Endothelial cell (in vitro differentiated cells): ENCODE measurements at regions not wholly inside any gene's neighbourhood (a gene's known extent, or its start where the extent isn't known, plus 50 kb on each side); places are given as distances from the start of the nearest gene placed in this dataset.

ENCODE experiments used
- DNase-seq: peaks from one replicate; pipeline ENCODE4 v3.0.0; 2021; ENCODE audit warnings: low spot score
- H3K27ac Mint-ChIP-seq: one replicate; pipeline ENCODE4 v1.8.0; 2021; ENCODE audit warnings: mixed read lengths, inconsistent platforms; ENCODE audit not compliant: unreplicated experiment
- H3K27me3 Mint-ChIP-seq: one replicate; pipeline ENCODE4 v1.8.0; 2021; ENCODE audit warnings: mild to moderate bottlenecking, moderate library complexity, mixed read lengths, inconsistent platforms; ENCODE audit not compliant: unreplicated experiment
- H3K36me3 Mint-ChIP-seq: one replicate; pipeline ENCODE4 v1.8.0; 2021; ENCODE audit warnings: mild to moderate bottlenecking, low read depth, mixed read lengths, inconsistent platforms; ENCODE audit not compliant: unreplicated experiment
- H3K4me1 Mint-ChIP-seq: one replicate; pipeline ENCODE4 v1.8.0; 2021; ENCODE audit warnings: mild to moderate bottlenecking, mixed read lengths, inconsistent platforms; ENCODE audit not compliant: unreplicated experiment
- H3K4me3 Mint-ChIP-seq: one replicate; pipeline ENCODE4 v1.8.0; 2021; ENCODE audit warnings: mild to moderate bottlenecking, mixed read lengths, inconsistent platforms; ENCODE audit not compliant: unreplicated experiment
- H3K9me3 Mint-ChIP-seq: one replicate; pipeline ENCODE4 v1.8.0; 2021; ENCODE audit warnings: mixed read lengths, inconsistent platforms; ENCODE audit not compliant: unreplicated experiment
- CTCF ChIP-seq: fragments of 200-600 bp; sonication (generic); IDR thresholded peaks from one replicate; pipeline ENCODE4 v1.5.0; 2021; ENCODE audit warnings: antibody characterized with exemption; ENCODE audit not compliant: unreplicated experiment

- DNase-seq = no peak
- Mint-ChIP-seq H3K27me3 (no peaks in the 10 kb centered on the region), H3K36me3 (no peaks in the 10 kb centered on the region), H3K4me1 (no peaks in the 10 kb centered on the region), H3K9me3 (no peaks in the 10 kb centered on the region), H3K27ac (no peak overlapping the region), H3K4me3 (no peak overlapping the region)
- no peak for TF ChIP-seq CTCF
These were observed 1334.4 kb upstream of the CELF4 start for GRCh38 chr18:38900031-38900430.

GRCh38 chr18:38899252-38899651, 1333.7 kb upstream of the CELF4 start:
- Mint-ChIP-seq H3K27ac (no peak overlapping the region), H3K9me3 (no peaks in the 10 kb centered on the region), H3K27me3 (no peaks in the 10 kb centered on the region), H3K4me3 (no peak overlapping the region), H3K36me3 (no peaks in the 10 kb centered on the region), H3K4me1 (no peaks in the 10 kb centered on the region)
- no peak for TF ChIP-seq CTCF
- no peak for DNase-seq

GRCh38 chr18:38898167-38898566, 1332.6 kb upstream of the CELF4 start:
- Mint-ChIP-seq H3K27ac (no peak overlapping the region), H3K4me1 (no peaks in the 10 kb centered on the region), H3K4me3 (no peak overlapping the region), H3K27me3 (no peaks in the 10 kb centered on the region), H3K9me3 (no peaks in the 10 kb centered on the region), H3K36me3 (no peaks in the 10 kb centered on the region)
- no peak for DNase-seq
- no peak for TF ChIP-seq CTCF

GRCh38 chr18:38895560-38895959, 1330.0 kb upstream of the CELF4 start:
- no peaks in the 10 kb centered on the region for H3K9me3 Mint-ChIP-seq
- no peaks in the 10 kb centered on the region for H3K27me3 Mint-ChIP-seq

GRCh38 chr18:38887671-38888020, 1322.0 kb upstream of the CELF4 start:
- no peaks in the 10 kb centered on the region for H3K9me3 Mint-ChIP-seq
- no peaks in the 10 kb centered on the region for H3K4me1 Mint-ChIP-seq
- H3K36me3 Mint-ChIP-seq = no peaks in the 10 kb centered on the region
- DNase-seq = no peak
- H3K27me3 Mint-ChIP-seq = no peaks in the 10 kb centered on the region
- H3K27ac Mint-ChIP-seq = no peak overlapping the region
- H3K4me3 Mint-ChIP-seq = no peak overlapping the region
- TF ChIP-seq CTCF = no peak

More at GRCh38 chr18:38895560-38895959, 1330.0 kb upstream of the CELF4 start:
- Mint-ChIP-seq H3K27ac (no peak overlapping the region), H3K4me1 (no peaks in the 10 kb centered on the region), H3K4me3 (no peak overlapping the region), H3K36me3 (no peaks in the 10 kb centered on the region)
- no peak for DNase-seq
- TF ChIP-seq CTCF = no peak
